Neural progenitor cell (in vitro differentiated cells): ENCODE measurements at regions not wholly inside any gene's neighbourhood (a gene's known extent, or its start where the extent isn't known, plus 50 kb on each side); places are given as distances from the start of the nearest gene placed in this dataset.

Experiments
- DNase-seq: peaks from one replicate; pipeline ENCODE4 v3.0.0-alpha.2; 2016; ENCODE audit warnings: low spot score
- H2AFZ ChIP-seq: fragments of 200-600 bp; sonication (generic); replicated peaks from 2 replicates; pipeline ENCODE4 v1.6.1; 2016; ENCODE audit warnings: antibody characterized with exemption
- H3F3A ChIP-seq: fragments of 200-600 bp; sonication (generic); 2 replicates; pipeline ENCODE4 v1.6.1; 2016; ENCODE audit warnings: antibody characterized with exemption, low read depth
- H3K27ac ChIP-seq: fragments of 200-600 bp; sonication (generic); 2 replicates; pipeline ENCODE4 v1.5.1; 2016; ENCODE audit warnings: mild to moderate bottlenecking
- H3K27me3 ChIP-seq: fragments of 200-600 bp; sonication (generic); 2 replicates; pipeline ENCODE4 v1.6.1; 2016; ENCODE audit warnings: mild to moderate bottlenecking, moderate library complexity
- H3K36me3 ChIP-seq: fragments of 200-600 bp; sonication (generic); 2 replicates; pipeline ENCODE4 v1.5.1; 2016
- H3K4me1 ChIP-seq: fragments of 200-600 bp; sonication (generic); 2 replicates; pipeline ENCODE4 v1.6.1; 2016; ENCODE audit warnings: mixed run types
- H3K4me2 ChIP-seq: fragments of 200-600 bp; sonication (generic); 2 replicates; pipeline ENCODE4 v1.6.1; 2016
- H3K4me3 ChIP-seq: fragments of 200-600 bp; sonication (generic); 2 replicates; pipeline ENCODE4 v1.5.1; 2016
- H3K79me2 ChIP-seq: fragments of 200-600 bp; sonication (generic); 2 replicates; pipeline ENCODE4 v1.6.1; 2016; ENCODE audit warnings: low read depth
- H3K9ac ChIP-seq: fragments of 200-600 bp; sonication (generic); 2 replicates; pipeline ENCODE4 v1.6.1; 2016
- H3K9me3 ChIP-seq: fragments of 200-600 bp; sonication (generic); 2 replicates; pipeline ENCODE4 v1.5.1; 2016; ENCODE audit warnings: low read depth
- H4K20me1 ChIP-seq: fragments of 200-600 bp; sonication (generic); 2 replicates; pipeline ENCODE4 v1.6.1; 2016; ENCODE audit warnings: low read depth
- H3K27ac Mint-ChIP-seq: 3 replicates; pipeline ENCODE4 v1.8.0; 2021; ENCODE audit warnings: mixed read lengths
- H3K27me3 Mint-ChIP-seq: 2 replicates; pipeline ENCODE4 v1.8.0; 2022; ENCODE audit warnings: low read depth, mild to moderate bottlenecking, inconsistent platforms, moderate library complexity, mixed read lengths; ENCODE audit not compliant: insufficient read depth
- H3K36me3 Mint-ChIP-seq: 3 replicates; pipeline ENCODE4 v1.8.0; 2021; ENCODE audit warnings: mixed read lengths
- H3K4me1 Mint-ChIP-seq: 3 replicates; pipeline ENCODE4 v1.8.0; 2021; ENCODE audit warnings: mixed read lengths
- H3K4me3 Mint-ChIP-seq: 3 replicates; pipeline ENCODE4 v1.8.0; 2021; ENCODE audit warnings: mild to moderate bottlenecking, moderate library complexity, mixed read lengths
- H3K9me3 Mint-ChIP-seq: 3 replicates; pipeline ENCODE4 v1.8.0; 2020; ENCODE audit warnings: mixed read lengths
- EZH2 ChIP-seq: fragments of 200-600 bp; sonication (generic); IDR thresholded peaks from 2 replicates; pipeline ENCODE4 v1.6.1; 2017; ENCODE audit warnings: antibody characterized with exemption, mild to moderate bottlenecking, moderate library complexity
- EZH2phosphoT487 ChIP-seq: fragments of 200-600 bp; sonication (generic); IDR thresholded peaks from 2 replicates; pipeline ENCODE4 v1.6.1; 2017; ENCODE audit warnings: antibody characterized with exemption
- TF ChIP-seq, protein P1 (sequence below): fragments of 200-600 bp; sonication (generic); IDR thresholded peaks from 2 replicates; pipeline ENCODE4 v1.5.1; 2017; ENCODE audit warnings: antibody characterized with exemption, mild to moderate bottlenecking

DNA sequence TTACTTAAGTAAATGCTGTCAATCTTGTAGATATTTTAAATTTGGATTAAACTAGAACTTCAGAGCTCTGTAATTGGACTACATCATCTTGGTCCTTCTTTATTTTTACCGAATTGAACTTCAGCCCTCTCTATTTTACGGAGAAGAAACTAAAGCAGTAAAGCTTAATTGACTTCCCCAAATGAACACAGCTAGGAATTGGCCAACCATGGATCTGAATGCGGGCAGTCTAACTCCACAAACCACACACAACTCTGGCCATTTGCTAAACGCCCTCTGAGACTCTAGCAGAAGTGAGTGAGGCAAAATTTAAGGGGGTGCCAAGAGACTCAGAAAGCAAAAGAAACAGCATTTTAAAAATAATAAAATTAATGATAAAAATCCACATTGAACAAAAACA is 86.3 kb upstream of the KCTD1 start:
- Mint-ChIP-seq H3K27ac (no peak overlapping the region), H3K4me1 (peaks cover 6% of the 10 kb centered on the region)

DNA sequence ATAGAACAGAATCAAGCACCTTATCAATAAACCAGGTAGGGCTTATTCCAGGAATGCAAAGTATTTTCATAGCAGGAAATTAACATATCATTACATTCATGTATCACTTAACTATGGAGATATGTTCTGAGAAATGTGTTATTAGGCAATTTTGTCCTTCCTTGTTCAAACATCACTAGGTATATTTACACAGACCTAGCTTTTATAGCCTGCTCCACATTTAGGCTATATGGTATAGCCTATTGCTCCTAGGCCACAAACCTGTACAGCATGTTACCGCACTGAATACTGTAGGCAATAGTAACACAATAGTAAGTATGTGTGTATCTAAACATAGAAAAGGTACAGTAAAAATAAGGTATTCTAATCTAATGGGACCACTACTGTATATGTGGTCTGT is 82.8 kb upstream of the KCTD1 start:
- no peak overlapping the region for H3K27ac ChIP-seq
- peaks cover 13% of the 10 kb centered on the region for H3K36me3 Mint-ChIP-seq
- no peaks in the 10 kb centered on the region for H3K36me3 ChIP-seq
- no peak for DNase-seq
- no peak overlapping the region for H3K4me3 ChIP-seq
- H3K9me3 Mint-ChIP-seq, result peaks cover 10% of the 10 kb centered on the region
- H3K9ac ChIP-seq, result no peak overlapping the region
- no peaks in the 10 kb centered on the region for H3K4me1 ChIP-seq
- H2AFZ ChIP-seq, result no peak overlapping the region
- H3K79me2 ChIP-seq, result no peaks in the 10 kb centered on the region
- no peaks in the 10 kb centered on the region for H4K20me1 ChIP-seq
- no peaks in the 10 kb centered on the region for H3K9me3 ChIP-seq
- TF ChIP-seq EZH2phosphoT487 (no peak), EZH2 (no peak)
- TF ChIP-seq, protein P1, sequence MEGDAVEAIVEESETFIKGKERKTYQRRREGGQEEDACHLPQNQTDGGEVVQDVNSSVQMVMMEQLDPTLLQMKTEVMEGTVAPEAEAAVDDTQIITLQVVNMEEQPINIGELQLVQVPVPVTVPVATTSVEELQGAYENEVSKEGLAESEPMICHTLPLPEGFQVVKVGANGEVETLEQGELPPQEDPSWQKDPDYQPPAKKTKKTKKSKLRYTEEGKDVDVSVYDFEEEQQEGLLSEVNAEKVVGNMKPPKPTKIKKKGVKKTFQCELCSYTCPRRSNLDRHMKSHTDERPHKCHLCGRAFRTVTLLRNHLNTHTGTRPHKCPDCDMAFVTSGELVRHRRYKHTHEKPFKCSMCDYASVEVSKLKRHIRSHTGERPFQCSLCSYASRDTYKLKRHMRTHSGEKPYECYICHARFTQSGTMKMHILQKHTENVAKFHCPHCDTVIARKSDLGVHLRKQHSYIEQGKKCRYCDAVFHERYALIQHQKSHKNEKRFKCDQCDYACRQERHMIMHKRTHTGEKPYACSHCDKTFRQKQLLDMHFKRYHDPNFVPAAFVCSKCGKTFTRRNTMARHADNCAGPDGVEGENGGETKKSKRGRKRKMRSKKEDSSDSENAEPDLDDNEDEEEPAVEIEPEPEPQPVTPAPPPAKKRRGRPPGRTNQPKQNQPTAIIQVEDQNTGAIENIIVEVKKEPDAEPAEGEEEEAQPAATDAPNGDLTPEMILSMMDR, result no peak
- no peaks in the 10 kb centered on the region for H3K27me3 ChIP-seq
- no peaks in the 10 kb centered on the region for H3K27me3 Mint-ChIP-seq
- no peak overlapping the region for H3K27ac Mint-ChIP-seq
- H3K4me3 Mint-ChIP-seq, result no peak overlapping the region
- H3K4me1 Mint-ChIP-seq, result peaks cover 6% of the 10 kb centered on the region
- no peaks in the 10 kb centered on the region for H3F3A ChIP-seq
- H3K4me2 ChIP-seq, result no peak overlapping the region

More for the DNA sequence above, 86.3 kb upstream of the KCTD1 start:
- Histone ChIP-seq H3K79me2 (no peaks in the 10 kb centered on the region), H3K4me1 (no peaks in the 10 kb centered on the region), H3K27ac (no peak overlapping the region), H3K4me2 (no peak overlapping the region), H4K20me1 (no peaks in the 10 kb centered on the region), H3K36me3 (no peaks in the 10 kb centered on the region), H3F3A (no peaks in the 10 kb centered on the region), H3K4me3 (no peak overlapping the region), H3K27me3 (no peaks in the 10 kb centered on the region), H3K9me3 (no peaks in the 10 kb centered on the region), H3K9ac (no peak overlapping the region), H2AFZ (no peak overlapping the region)
- Mint-ChIP-seq H3K36me3 (no peaks in the 10 kb centered on the region), H3K27me3 (no peaks in the 10 kb centered on the region), H3K9me3 (no peaks in the 10 kb centered on the region), H3K4me3 (no peak overlapping the region)
- TF ChIP-seq EZH2phosphoT487 (no peak), EZH2 (no peak)
- TF ChIP-seq, protein P1, result no peak
- DNase-seq, result no peak

DNA sequence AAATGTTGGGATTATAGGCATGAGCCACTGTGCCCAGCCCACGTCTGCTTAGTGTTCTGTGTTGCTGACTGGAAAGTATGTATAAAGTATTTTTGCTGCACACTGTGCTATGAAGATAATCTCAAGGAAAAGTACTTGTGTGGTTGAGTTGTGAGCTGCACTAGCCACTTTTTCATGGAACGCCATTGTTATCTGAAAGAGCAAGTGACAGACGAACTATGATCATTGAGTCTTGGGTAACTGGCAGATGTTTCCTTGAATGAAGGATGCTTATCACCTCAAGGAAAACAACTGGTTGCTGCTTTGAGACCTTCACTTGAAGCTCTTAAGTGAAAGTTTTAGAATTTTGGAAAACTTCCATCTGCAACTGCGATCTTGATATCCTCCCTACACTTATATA is 82.2 kb upstream of the KCTD1 start:
- H3K4me1 Mint-ChIP-seq, result peaks cover under 1% of the 10 kb centered on the region

More for the DNA sequence above, 82.2 kb upstream of the KCTD1 start:
- Histone ChIP-seq H3K4me1 (no peaks in the 10 kb centered on the region), H3F3A (no peaks in the 10 kb centered on the region), H3K27me3 (no peaks in the 10 kb centered on the region), H3K9me3 (peaks cover 3% of the 10 kb centered on the region), H3K79me2 (no peaks in the 10 kb centered on the region), H4K20me1 (no peaks in the 10 kb centered on the region), H2AFZ (no peak overlapping the region), H3K27ac (no peak overlapping the region), H3K4me2 (no peak overlapping the region), H3K9ac (no peak overlapping the region), H3K36me3 (no peaks in the 10 kb centered on the region), H3K4me3 (no peak overlapping the region)
- TF ChIP-seq EZH2phosphoT487 (no peak), EZH2 (no peak)
- TF ChIP-seq, protein P1, result no peak
- DNase-seq, result no peak
- Mint-ChIP-seq H3K4me3 (no peak overlapping the region), H3K9me3 (peaks cover 14% of the 10 kb centered on the region), H3K27me3 (no peaks in the 10 kb centered on the region), H3K27ac (no peak overlapping the region), H3K36me3 (peaks cover 13% of the 10 kb centered on the region)
